ENCODE measurements at regions not wholly inside any gene's neighbourhood (a gene's known extent, or its start where the extent isn't known, plus 50 kb on each side); places are given as distances from the start of the nearest gene placed in this dataset.
A peak's percentile ranks its signal among the peaks of the same experiment; 100 is the strongest.
"Not testable (repeated sequence)": the region's sequence is repeated elsewhere in the genome, so short reads cannot be mapped to it uniquely, and the experiment has no call there.

GRCh38 chr1:194374649-194375048, 1188.2 kb upstream of the B3GALT2 start:
- H3K36me3 Mint-ChIP-seq: no peaks in the 10 kb centered on the region
- no peak overlapping the region for H3K27ac Mint-ChIP-seq
- no peak for ATAC-seq
- no peaks in the 10 kb centered on the region for H3K9me3 Mint-ChIP-seq
- DNase-seq (ENCODE audit: low spot score in 2 of 2): no peak

GRCh38 chr1:194372266-194372665, 1185.9 kb upstream of the B3GALT2 start:
- Mint-ChIP-seq H3K9me3 (no peaks in the 10 kb centered on the region), H3K27ac (no peak overlapping the region), H3K36me3 (no peaks in the 10 kb centered on the region)
- no peak for ATAC-seq
- no peak for DNase-seq (ENCODE audit: low spot score in 2 of 2)

- Mint-ChIP-seq H3K9me3 (peaks cover 0 to 4% of the 10 kb centered on the region in 2 donors), H3K36me3 (no peaks in the 10 kb centered on the region), H3K27ac (no peak overlapping the region)
- ATAC-seq: no peak
- DNase-seq (ENCODE audit: low spot score in 2 of 2): no peak
These were observed 1183.2 kb upstream of the B3GALT2 start for GRCh38 chr1:194369622-194370021.

- peaks cover 0 to 4% of the 10 kb centered on the region in 2 donors for H3K9me3 Mint-ChIP-seq
- ATAC-seq: no peak
- DNase-seq (ENCODE audit: low spot score in 2 of 2): no peak
- H3K36me3 Mint-ChIP-seq: no peaks in the 10 kb centered on the region
- no peak overlapping the region for H3K27ac Mint-ChIP-seq
These were observed 1182.6 kb upstream of the B3GALT2 start for GRCh38 chr1:194369060-194369459.

- H3K9me3 Mint-ChIP-seq: peaks cover 0 to 4% of the 10 kb centered on the region in 2 donors
- H3K27ac Mint-ChIP-seq: no peak overlapping the region
- DNase-seq (ENCODE audit: low spot score in 2 of 2) (no peak), ATAC-seq (no peak)
- no peaks in the 10 kb centered on the region for H3K36me3 Mint-ChIP-seq
These were observed 1180.7 kb upstream of the B3GALT2 start for GRCh38 chr1:194367121-194367520.

GRCh38 chr1:194366705-194367104, 1180.3 kb upstream of the B3GALT2 start:
- Mint-ChIP-seq H3K9me3 (peaks cover 0 to 4% of the 10 kb centered on the region in 2 donors), H3K27ac (no peak overlapping the region), H3K36me3 (no peaks in the 10 kb centered on the region)
- DNase-seq (ENCODE audit: low spot score in 2 of 2) (no peak), ATAC-seq (no peak)

- Mint-ChIP-seq H3K9me3 (peaks cover 0 to 4% of the 10 kb centered on the region in 2 donors), H3K36me3 (no peaks in the 10 kb centered on the region), H3K27ac (no peak overlapping the region)
- no peak for ATAC-seq
- DNase-seq (ENCODE audit: low spot score in 2 of 2): no peak
These were observed 1175.9 kb upstream of the B3GALT2 start for GRCh38 chr1:194362327-194362726.

- Mint-ChIP-seq H3K27ac (no peak overlapping the region), H3K36me3 (no peaks in the 10 kb centered on the region), H3K9me3 (peaks cover 0 to 4% of the 10 kb centered on the region in 2 donors)
- DNase-seq (ENCODE audit: low spot score in 2 of 2): no peak
- ATAC-seq: no peak
These were observed 1175.1 kb upstream of the B3GALT2 start for GRCh38 chr1:194361374-194362131.

GRCh38 chr1:194358208-194358581, 1171.8 kb upstream of the B3GALT2 start:
- Mint-ChIP-seq H3K9me3 (no peaks in the 10 kb centered on the region), H3K27ac (no peak overlapping the region), H3K36me3 (no peaks in the 10 kb centered on the region)
- ATAC-seq (no peak), DNase-seq (ENCODE audit: low spot score in 2 of 2) (no peak)

GRCh38 chr1:194357573-194358207, 1171.3 kb upstream of the B3GALT2 start:
- not testable (repeated sequence) for ATAC-seq; DNase-seq (ENCODE audit: low spot score in 2 of 2); H3K36me3 Mint-ChIP-seq; H3K9me3 Mint-ChIP-seq; H3K27ac Mint-ChIP-seq

- no peak for DNase-seq (ENCODE audit: low spot score in 2 of 2)
- H3K9me3 Mint-ChIP-seq: no peaks in the 10 kb centered on the region
- no peak overlapping the region for H3K27ac Mint-ChIP-seq
- no peaks in the 10 kb centered on the region for H3K36me3 Mint-ChIP-seq
- ATAC-seq: no peak
These were observed 1169.2 kb upstream of the B3GALT2 start for GRCh38 chr1:194355488-194356106.

- DNase-seq (ENCODE audit: low spot score in 2 of 2): no peak
- no peak overlapping the region for H3K27ac Mint-ChIP-seq
- H3K36me3 Mint-ChIP-seq: no peaks in the 10 kb centered on the region
- ATAC-seq: no peak
- H3K9me3 Mint-ChIP-seq: no peaks in the 10 kb centered on the region
These were observed 1166.7 kb upstream of the B3GALT2 start for GRCh38 chr1:194353121-194353520.

GRCh38 chr1:194347200-194347599, 1160.8 kb upstream of the B3GALT2 start:
- ATAC-seq (no peak), DNase-seq (ENCODE audit: low spot score in 2 of 2) (no peak)
- Mint-ChIP-seq H3K27ac (no peak overlapping the region), H3K36me3 (no peaks in the 10 kb centered on the region), H3K9me3 (no peaks in the 10 kb centered on the region)

GRCh38 chr1:194342484-194343262, 1156.3 kb upstream of the B3GALT2 start:
- DNase-seq (ENCODE audit: low spot score in 2 of 2) (no peak), ATAC-seq (no peak)
- Mint-ChIP-seq H3K9me3 (no peaks in the 10 kb centered on the region), H3K36me3 (no peaks in the 10 kb centered on the region), H3K27ac (no peak overlapping the region)

- no peaks in the 10 kb centered on the region for H3K36me3 Mint-ChIP-seq
- no peak overlapping the region for H3K27ac Mint-ChIP-seq
- ATAC-seq (peak in 1 of 2 donors; percentile 80), DNase-seq (ENCODE audit: low spot score in 2 of 2) (no peak)
- no peaks in the 10 kb centered on the region for H3K9me3 Mint-ChIP-seq
These were observed 1155.2 kb upstream of the B3GALT2 start for GRCh38 chr1:194341587-194341986.

- no peak overlapping the region for H3K27ac Mint-ChIP-seq
- DNase-seq (ENCODE audit: low spot score in 2 of 2): no peak
- no peaks in the 10 kb centered on the region for H3K36me3 Mint-ChIP-seq
- no peak for ATAC-seq
- H3K9me3 Mint-ChIP-seq: no peaks in the 10 kb centered on the region
These were observed 1153.1 kb upstream of the B3GALT2 start for GRCh38 chr1:194339471-194339870.

Data from activated naive CD4-positive, alpha-beta T cell treated with anti-CD3 and anti-CD28 coated beads, Interleukin-2, amount 50 U/mL, for 72 hours (primary cell).